ENCODE measurements at regions not wholly inside any gene's neighbourhood (a gene's known extent, or its start where the extent isn't known, plus 50 kb on each side); places are given as distances from the start of the nearest gene placed in this dataset.

DNA sequence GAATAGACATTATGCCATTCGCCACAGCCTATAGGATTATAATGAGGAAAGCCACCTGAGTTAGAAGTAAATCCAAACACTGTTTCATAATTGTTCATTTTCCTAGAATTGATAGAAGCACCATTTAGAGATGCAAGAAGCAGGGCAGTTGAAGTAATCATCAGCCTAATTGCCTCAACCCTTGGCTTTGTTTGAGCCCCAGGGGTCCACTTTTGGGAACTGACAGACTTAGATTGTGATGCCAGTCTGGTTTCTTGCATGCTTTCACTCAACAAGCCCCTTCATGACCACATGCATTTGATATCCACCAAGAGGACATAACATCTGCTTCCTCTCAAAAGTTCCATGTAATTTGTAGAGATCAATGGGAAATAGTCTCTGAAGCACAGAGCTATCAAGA is 97.2 kb upstream of the COL8A1 start:
- DNase-seq, result no peak

DNA sequence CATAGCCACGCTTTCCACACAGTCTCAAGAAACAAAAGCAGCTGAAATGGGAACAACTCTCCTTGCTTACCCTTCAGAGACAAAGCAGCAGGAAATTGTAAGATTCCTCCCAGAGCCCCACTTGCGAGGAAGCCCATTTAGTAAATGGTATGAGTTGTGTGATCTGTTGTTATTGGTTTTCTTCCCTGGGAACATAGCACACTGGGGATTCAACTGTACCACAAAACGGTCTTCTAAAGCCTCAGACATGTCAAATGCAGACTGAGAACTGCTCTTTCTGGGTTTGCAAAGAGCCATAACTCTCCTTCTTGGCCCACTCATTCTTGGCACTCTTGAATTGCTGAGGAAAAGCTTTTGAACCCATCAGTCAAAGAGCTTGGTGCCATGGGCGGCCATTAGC is 101.0 kb upstream of the COL8A1 start:
- DNase-seq, result no peak

DNA sequence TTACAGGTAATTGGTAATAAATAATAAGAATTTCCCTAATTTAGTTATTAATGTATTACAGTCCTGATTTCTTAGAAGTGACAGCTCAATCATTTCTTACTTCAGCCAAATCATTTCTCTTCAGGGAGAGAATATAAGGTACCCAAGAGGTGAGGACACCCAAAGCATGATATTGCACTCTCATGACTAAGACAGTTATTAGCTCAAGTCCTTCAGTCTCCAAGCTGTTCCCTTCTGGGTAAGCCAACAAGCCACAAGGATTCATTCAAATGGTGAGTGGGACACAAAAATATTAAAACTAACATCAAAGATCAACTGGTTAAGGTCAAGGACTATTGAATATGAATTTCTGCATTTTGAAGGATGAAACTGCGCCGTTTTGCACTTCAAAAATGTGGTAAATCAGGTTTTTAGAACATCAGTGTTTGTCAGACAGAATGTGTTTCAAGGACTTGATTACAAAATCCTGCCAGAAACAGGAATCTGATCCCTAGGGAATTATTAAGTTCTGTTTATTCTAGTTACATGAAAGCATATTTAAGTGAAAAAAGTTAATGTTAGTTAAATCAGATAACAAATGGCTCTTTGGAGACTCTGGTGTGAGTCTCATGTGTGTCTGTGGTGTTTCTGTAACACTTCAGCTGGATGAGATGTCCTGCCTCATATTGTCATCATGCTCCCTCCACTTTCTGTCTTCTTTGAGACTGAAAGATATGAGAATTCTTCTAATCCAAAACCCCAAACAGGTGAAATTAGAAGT is 101.7 kb upstream of the COL8A1 start:
- no peak for DNase-seq

DNA sequence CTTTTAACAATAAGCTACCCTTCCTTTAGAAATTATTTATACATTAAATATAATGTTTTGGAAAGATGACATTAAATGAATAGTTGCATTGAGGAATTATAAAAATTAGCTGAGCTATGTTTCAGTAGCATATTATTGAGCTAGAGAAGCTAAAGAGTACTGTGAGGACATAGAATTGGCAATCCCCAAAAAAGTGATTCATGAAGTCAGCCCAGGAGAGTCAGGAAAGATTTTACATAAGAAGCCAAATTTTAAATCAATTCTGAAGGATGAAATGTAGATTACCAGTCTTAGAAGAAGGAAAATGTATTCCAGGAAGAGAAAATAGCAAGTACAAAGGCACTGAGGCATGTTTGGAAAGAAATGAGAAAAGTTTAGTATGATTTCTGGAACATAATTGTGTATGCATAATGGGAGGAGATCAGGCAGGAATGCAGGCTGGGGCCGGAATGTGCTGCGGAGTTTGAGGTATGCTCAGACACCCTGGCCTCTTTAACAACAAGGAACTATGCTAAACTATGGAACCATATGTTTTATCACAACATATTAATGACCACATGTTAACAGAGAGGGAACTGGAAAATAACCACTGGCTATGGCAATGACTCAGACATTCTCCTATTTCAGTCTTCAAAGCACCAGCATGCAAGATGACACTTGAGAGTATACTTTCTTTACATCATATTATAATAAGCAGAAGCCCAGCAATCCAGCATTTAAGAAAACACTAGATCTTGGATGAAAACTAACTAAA is 103.3 kb upstream of the COL8A1 start:
- peak in 2 of 4 experiments; percentile 10 to 31 for DNase-seq

- peak; percentile 70 to 90 (median 80) for DNase-seq
Measured at GRCh38 chr3:99532246-99532645, 106.1 kb upstream of the COL8A1 start.

DNA sequence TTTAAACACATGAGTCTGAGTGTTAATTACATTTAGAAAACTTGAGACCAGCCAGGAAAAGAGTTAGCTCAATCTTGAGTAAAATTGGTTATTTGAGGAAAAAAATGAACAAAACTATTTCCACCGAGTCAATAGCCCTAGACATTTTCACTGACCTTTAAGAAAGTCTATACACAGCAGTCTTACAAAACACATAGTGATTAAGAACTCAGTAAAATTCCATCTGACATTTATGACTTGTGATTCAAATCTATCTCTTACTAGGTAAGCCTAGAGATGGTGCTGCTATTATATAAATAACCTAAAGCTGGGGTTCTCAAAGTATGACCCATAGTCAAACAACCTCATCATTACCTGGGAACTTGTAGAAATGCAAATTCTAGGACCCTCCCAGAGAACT is 109.1 kb upstream of the COL8A1 start:
- no peak for DNase-seq

DNA sequence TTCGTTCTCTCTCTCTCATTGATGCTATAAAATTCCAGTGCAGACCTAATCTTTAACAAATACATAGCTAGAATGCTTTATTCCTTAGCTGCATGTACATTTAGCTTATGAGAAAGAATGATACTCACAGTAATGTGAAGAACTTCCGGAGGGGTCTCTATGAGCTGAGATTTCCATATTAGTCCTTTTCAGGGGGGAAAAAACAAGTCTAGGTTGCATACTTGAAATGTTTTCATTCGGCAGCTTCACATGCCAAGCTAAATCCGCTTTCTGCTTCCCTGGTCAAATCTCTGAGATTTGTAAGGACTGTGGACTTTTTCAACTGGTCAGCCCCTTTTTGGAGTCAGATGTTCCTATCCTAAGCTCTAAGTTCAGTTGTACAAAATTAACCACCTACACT is 111.5 kb upstream of the COL8A1 start:
- no peak for DNase-seq

DNA sequence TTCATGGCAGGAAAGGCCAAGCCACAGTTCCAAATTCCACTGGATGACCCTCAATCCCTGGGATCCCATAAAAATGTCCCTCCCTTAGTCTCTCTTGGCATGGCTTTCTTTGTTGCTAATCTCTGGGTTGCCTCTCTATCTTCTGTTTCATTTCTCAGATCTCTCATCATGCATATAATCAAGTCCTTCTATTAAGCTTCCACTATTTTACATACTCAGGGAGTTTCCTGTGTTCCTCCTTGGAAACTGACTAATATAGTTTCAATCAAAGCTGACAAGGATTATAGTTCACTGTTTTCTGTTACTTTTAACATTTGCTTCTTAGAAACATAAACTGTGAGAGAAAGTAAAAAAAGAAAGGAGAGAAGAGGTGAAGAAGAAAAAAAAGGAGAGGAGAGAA is 113.8 kb upstream of the COL8A1 start:
- DNase-seq, result no peak

GRCh38 chr3:99523431-99524127 is 114.8 kb upstream of the COL8A1 start:
- peak in 1 of 4 experiments; percentile 34 for DNase-seq

- DNase-seq, result no peak
Measured at GRCh38 chr3:99522147-99522546, 116.2 kb upstream of the COL8A1 start.

- DNase-seq, result peak in 3 of 4 experiments; percentile 5 to 61 (median 49)
Measured at GRCh38 chr3:99521551-99521950, 116.8 kb upstream of the COL8A1 start.

- DNase-seq, result no peak
Measured at GRCh38 chr3:99520513-99520912, 117.9 kb upstream of the COL8A1 start.

DNA sequence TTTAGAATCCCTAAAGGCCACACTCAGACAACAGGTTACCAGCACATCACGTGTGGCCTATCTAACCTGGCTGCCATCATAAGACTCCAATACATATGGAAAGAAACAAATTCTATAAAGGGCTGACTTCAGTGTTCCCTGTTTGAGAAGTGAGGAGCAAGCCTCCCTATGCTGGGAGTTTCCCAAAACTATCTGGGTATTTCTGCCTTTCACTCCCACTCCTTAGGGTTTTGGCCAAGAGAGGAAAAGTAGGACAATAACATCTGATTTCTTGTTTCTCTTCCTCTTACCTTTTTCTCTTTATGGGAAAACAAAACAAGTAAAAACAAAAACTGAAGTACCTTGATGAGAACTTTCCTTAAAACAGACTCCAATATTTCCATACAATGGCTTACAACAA is 121.5 kb upstream of the COL8A1 start:
- no peak for DNase-seq

DNA sequence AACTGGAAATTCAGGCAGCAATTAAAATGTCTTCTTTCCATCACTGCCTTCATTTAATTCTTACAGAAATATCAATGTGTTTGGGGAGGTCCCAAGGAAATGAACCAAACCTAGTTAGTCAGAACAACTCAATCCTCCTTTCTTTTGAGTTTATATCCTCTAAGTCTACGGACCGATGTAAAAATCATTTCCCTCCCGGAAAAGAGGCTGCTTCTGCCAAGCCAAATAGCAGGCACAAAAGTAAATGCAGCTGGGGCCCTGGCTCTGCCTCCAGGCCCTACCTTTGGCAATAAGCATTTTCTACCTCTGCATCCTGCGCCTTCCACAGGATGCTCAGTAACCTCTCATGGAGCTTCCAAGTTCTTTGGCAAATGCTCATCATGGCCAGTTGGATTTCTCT is 122.5 kb upstream of the COL8A1 start:
- no peak for DNase-seq

DNA sequence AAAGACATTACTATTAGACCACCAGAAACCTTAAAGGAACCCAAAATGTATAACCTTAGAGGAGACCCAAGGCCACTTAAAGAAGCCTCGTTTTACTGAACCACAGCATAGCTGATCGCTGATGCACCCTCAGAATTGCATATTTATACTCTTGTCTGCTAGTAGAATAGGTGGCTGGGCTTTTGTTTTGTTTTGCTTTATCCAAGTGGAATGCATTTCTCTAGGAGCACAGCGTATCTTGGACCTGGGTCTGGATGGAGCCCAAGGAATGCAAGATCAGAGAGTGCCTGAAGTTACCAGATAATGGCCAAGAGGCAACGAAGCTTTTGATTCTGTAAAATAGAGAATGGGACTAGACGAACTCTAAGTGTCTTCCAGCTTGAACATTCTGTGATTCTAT is 129.2 kb upstream of the COL8A1 start:
- DNase-seq, result no peak

GRCh38 chr3:99508191-99508590 is 130.2 kb upstream of the COL8A1 start:
- DNase-seq, result peak in 3 of 4 experiments; percentile 32 to 60 (median 51)

DNA sequence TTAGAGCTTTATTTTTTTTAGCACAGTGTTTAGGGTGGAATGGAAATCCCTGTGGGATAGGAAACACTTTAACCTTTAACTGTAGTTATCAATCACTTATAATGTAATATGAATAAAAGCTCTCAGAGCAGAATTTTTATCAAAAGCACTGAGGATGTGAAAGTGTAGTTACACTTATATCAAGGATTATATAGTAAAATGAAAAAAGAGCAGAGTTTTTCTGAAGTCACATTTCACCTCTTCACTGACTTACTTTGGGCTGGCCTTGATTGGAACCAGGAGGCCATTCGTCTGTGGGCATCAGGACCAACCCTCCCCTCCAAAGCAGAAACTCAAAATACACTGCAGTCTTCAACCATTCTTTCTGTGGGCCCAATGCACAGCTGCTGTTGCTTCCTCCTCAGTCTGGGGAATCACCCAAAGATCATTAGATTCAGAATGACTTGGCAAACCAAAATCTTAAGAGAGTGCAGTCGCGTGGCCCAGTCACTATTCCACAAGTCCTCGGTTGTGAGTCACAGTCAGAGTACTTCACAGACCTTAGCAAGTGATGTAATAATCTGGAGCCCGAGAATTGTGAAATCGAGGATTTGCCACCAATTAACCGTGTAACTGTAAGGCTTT is 132.6 kb upstream of the COL8A1 start:
- DNase-seq, result peak; percentile 89 to 97 (median 94)

- DNase-seq, result peak in 1 of 4 experiments; percentile 23
Measured at GRCh38 chr3:99505200-99505599, 133.2 kb upstream of the COL8A1 start.

- no peak for DNase-seq
Measured at GRCh38 chr3:99504258-99504657, 134.1 kb upstream of the COL8A1 start.

DNA sequence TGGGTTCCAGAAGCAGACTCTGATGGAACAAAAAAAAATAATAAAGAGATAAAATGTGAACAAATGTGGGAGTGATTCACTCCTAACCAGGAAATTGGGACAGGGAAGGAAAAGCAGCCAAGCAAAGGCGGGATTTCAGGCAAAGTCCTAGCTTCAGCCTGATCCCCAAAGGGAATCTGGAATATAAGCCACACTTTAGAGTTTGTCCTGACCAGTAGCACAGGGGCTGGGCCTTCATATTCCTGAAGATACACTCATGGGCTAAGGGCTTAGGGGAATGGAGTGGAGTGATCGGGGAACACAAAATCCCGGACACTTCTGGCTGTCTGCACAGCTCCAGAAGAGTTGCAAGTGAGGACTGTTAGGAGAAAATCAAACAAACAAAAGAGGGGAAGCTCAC is 135.0 kb upstream of the COL8A1 start:
- no peak for DNase-seq

- DNase-seq, result no peak
Measured at GRCh38 chr3:99502871-99503270, 135.5 kb upstream of the COL8A1 start.

DNA sequence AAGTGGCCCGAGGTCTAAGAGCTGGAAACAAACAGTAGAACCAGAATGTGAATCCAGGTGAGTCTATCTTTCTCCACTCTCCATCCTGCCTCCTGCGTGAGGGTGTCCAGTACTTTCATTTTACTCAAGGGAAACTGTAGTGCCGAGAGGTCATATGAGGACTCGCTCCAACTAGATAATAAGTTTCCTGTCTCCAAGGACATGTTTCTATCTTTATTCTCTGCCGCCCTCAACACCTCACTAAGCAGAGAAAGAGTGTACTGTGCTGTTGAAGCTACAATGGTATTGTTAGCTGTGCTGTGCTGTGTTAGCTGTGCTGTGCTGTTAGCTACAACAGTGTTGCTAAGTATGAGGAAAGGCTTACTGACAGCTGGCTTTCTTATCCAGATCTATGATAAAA is 137.9 kb upstream of the COL8A1 start:
- no peak for DNase-seq
